T-helper 2 cell treated with Interferon-gamma antibody and Interleukin-4, amounts not matched to agents 100 ng/mL and 5 ng/mL, for 36 hours (primary cell): ENCODE measurements at regions not wholly inside any gene's neighbourhood (a gene's known extent, or its start where the extent isn't known, plus 50 kb on each side); places are given as distances from the start of the nearest gene placed in this dataset.
"Not testable (repeated sequence)": the region's sequence is repeated elsewhere in the genome, so short reads cannot be mapped to it uniquely, and the experiment has no call there.

Source experiments
- intact Hi-C: fragments of 100-400 bp; cut with micrococcal nuclease; formaldehyde crosslinking; loops from one replicate; pipeline ENCODE4 v1.15.1; 2023

GRCh38 chr4:31261632-31262031 lies 541.5 kb downstream of the PCDH7 start:
- intact Hi-C loops = no loop called here

DNA sequence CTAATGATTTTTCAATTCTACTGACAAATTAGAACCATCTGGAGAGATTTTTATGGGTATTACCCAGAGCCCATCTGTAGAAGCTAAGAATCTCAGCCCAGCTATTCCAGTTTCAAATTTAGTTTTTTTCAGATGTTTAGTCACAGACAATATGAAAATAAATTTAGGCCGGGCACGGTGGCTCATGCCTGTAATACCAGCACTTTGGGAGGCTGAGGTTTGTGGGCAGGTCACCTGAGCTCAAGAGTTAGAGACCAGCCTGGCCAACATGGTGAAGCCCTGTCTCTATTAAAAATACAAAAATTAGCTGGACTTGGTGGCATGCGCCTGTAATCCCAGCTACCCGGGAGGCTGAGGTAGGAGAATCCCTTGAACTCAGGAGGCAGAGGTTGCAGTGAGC lies 545.9 kb downstream of the PCDH7 start:
- intact Hi-C loops = not testable (repeated sequence)

DNA sequence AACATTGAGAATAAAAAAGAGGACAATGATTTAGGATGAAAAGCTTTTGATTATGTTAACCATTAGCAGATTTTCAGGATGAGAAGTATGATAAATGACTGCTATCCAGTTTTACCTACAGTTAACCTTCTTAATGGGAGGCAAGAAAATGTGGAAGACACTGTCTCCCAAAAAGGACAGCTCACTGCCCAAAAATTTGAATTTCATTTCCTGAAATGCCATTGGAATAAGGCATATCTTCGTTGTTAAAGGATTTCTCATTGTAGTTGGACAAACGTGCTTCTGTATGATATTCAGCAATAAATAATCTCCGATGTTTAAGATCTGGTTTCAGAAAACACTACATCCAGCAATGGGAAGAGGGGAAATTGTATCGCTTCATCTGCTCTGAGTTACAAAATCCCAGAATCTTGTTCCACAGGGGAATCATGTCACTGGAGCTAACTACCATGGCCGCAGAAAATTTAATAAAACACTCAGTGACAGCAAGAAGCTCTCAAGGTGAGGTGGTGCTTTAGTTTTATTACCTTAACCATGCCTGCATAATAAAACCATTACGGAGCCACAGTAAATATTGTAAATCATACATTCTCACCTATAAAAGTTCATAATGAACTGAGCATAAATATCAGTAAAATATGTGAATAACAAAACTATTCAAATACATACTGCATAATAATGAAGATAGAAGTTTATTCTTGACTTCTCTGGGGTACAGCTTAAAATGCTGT lies 552.3 kb downstream of the PCDH7 start:
- intact Hi-C loops = no loop called here

DNA sequence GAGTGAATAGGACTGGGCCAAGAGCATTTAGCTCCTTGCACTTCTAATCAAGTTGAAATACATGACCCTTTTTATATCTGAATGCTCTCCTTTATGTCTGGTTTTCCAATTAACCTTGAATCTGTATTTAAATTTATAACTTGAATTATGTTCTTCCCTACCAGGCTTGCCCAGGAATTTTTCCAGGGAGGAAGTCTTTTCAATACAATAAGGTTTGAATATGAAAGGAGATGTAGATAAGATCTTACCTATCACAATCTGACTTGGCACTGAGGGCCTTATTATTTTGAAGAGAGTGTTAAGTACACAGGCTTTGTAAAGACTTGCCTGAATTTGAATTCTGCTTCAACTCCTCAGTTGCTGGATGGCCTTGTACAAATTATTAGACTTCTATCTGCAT lies 555.7 kb downstream of the PCDH7 start:
- intact Hi-C loops = no loop called here

- intact Hi-C loops = no loop called here
Observed at GRCh38 chr4:31283679-31284078, 563.5 kb downstream of the PCDH7 start.

DNA sequence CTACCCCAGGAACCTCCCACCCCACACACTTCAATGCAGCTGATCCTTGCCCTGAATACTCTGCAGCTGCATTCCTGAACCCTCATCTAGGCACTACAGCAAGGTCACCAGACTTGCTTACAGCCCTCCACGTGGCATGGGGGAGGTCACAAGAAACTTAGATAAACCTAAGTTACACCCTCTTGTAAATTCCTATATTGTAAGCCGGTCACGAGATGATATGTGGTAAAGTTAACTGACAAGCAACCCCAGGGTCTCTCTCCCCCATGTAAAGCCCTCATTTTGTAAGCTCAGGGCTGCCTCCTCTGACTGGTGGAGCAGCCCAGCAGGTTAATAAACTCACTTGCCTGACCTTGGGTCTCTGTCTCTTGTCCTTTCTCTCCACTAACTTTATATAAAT lies 570.7 kb downstream of the PCDH7 start:
- intact Hi-C loops = no loop called here

- intact Hi-C loops = no loop called here
Observed at GRCh38 chr4:31291238-31291637, 571.1 kb downstream of the PCDH7 start.

- intact Hi-C loops = no loop called here
Observed at GRCh38 chr4:31294655-31295480, 574.7 kb downstream of the PCDH7 start.

- intact Hi-C loops = no loop called here
Observed at GRCh38 chr4:31298737-31299136, 578.6 kb downstream of the PCDH7 start.

GRCh38 chr4:31307029-31307428 lies 586.9 kb downstream of the PCDH7 start:
- intact Hi-C loops = no loop called here

- intact Hi-C loops = no loop called here
Observed at GRCh38 chr4:31324814-31325213, 604.6 kb downstream of the PCDH7 start.

DNA sequence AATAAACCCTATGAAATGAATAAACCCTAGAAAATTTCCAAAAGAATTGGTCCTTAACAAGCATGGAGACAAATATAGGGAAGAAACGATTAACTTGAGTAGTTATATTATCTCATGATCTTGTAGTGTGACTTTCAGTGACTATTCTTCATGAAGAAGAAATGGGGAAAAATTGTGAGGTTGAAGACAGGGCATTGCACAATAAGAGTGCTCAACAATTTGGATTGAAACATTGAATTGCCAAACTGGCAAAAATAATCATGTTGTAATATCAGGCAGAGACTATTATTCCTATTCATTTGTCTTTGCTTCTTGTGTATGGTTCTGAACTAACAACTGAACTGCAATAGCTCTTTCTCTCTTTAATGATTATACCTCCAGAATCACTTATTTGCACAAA lies 605.1 kb downstream of the PCDH7 start:
- intact Hi-C loops = no loop called here

DNA sequence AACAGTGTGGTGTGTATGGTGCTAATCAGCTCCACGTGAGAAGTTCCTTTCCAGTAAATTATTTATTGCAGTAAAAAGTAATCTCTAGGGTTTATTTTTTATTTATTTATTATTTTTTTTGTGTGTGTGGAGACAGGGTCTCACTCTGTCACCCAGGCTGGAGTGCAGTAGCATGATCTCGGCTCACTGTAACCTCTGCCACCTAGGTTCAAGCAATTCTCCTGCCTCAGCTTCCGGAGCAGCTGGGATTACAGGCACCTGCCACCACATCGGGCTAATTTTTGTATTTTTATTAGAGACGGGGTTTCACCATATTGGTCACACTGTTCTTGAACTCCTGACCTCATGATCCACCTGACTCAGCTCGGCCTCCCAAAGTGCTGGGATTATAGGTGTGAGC lies 606.9 kb downstream of the PCDH7 start:
- intact Hi-C loops = no loop called here

DNA sequence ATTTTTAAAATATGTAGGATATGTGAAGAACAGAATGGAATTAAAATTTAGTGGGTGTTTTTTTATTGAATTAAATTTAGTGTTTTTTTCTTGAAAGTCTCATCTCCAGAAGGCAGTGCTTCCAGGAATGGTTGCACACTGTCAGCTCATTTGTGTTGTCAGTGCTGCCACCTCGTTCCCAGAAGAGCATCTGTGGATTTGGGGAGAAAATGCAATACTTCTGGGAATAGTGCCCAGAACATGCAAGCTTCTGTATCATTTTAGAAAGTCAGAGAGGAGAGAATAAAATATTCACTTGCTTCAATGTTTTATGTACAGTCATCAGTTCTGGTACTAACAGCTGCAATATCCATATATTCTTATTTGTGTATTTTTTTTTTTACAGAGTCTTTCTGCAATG lies 608.8 kb downstream of the PCDH7 start:
- intact Hi-C loops = no loop called here

DNA sequence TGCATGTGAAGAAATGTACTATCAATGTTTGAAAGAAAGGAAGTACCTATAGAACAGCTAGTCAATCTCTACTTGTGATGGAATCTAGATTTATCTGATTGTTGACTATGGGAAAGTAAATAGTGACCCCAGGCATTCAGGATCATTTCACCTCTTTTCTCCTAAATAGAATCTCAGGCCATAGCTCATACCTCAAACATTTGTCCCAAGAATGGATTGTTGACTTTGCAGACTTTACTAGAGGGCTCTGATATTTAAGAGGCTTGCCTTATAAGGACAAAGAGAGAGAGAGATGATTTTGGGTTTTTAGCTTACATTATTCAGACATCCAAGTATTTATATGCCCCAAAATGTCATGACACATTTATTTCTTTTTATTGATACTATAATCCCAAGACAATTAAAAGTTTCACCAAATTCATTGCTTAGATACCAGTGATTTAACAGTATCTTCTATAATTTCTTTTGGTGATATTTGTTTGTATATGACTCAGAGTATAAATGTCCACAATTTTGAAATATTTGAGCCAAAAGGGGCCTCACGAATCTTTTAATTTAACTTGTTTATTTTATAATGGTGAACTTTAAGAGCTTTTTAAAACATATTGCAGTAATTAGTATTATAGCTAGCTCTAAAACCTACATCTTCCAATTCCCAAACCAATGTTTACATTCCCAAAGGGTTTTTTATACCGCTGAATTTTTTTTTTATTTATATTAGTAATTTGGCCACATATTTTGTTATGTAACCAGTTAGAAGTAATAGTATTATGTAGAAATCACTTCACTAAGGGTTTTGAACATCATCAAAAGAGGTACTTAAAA lies 614.1 kb downstream of the PCDH7 start:
- intact Hi-C loops = no loop called here

DNA sequence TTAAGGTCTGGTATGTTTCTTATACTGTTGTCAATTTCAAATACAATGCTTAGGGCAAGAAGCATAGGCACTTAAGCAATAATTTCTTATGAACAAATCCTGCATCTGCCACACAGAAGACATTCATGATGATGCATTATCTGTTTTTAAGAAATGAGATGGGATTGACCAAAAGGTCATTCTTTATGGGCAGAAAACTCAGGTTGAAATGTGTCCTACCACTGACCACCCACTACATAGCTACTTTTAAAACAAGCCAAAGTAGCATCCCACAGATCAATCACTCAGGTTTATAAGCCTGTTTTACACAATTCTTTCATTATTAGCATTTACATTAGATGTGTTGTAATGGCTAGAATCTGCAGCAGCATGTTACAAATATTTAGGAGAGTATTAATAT lies 617.8 kb downstream of the PCDH7 start:
- intact Hi-C loops = no loop called here

DNA sequence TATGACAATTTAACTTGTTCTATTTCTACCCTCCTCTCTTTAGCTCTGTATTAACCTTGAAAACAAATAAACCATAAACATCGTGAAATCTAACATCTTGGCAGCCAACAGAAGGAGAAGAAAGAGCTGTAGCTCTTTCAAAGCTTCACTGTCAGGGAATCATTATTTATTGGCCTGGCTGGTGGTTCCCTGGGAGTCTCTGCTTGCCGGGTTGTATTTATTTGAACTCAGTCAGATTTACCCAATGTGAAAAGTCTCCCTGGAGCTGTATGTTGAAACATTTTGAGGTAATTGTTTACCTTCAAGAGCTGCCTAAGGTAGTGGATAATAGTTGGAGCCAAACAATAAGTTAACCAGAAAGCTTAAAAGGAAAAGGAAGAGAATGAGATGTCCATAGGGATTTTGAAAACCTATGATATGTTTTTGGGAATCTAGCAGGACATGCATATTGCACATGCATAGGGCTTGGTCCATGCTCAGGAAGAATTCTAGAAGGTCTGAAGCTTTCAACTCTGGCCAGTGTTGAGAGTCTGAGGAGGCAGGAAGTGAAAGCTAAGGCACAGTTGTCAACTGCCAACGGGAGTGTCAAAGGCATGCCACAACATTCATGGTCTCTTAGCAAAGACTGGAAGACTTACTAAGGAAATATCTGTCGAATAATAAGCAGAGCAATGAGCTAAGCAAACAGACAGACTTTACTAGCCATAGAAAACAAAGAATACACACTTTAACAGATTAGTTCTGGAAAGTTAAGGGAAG lies 621.6 kb downstream of the PCDH7 start:
- intact Hi-C loops = no loop called here

DNA sequence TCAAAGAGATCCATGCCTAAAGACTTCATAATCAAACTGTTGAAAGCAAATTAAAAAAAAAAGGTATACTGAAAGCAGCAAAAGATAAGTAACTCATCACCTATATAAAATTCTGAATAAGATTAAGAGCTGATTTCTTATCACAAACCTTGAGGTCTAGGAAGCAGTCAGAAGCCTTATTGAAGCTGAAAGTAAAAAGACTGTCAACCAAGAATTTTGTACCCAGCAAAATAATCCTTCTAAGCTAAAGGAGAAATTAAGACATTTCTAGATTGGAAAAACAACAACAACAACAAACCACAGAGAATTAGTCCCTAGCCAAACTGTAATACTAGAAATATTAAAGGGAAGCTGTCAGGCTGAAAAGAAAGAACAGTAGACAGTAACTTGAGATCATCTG lies 622.9 kb downstream of the PCDH7 start:
- intact Hi-C loops = no loop called here

- intact Hi-C loops = no loop called here
Observed at GRCh38 chr4:31349907-31350306, 629.7 kb downstream of the PCDH7 start.

DNA sequence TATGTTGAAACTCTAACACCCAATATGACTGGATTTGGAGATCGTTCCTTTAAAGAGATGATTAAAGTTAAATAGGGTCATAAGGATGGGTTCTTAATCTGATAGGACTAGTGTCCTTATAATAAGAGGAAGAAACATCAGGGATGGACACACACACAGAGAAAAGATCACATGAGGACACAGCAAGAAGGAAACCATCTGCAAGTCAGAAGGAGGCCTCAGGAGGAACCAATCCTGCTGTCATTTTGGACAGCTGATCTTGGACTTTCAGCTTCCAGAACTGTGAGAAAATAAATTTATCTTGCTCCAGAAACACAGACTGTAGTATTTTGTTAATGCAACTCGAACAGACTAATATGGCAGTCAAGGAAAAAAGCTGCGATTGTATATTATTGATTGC lies 631.5 kb downstream of the PCDH7 start:
- intact Hi-C loops = no loop called here

DNA sequence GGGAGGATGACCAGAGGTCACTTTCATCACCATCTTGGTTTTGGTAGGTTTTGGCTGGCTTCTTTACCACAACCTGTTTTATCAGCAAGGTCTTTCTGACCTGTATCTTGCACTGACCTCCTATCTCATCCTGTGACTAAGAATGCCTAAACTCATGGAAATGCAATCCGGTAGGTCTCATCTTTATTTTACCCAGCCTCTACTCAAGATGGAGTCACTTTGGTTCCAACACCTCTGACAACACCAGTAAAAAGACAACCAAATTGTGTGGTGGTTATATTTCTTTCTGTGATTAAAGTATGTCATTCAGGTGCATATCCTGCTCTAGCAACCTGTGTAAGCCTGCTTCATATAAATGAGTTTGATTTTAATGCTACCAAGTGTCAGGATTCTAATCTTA lies 636.7 kb downstream of the PCDH7 start:
- intact Hi-C loops = no loop called here
